ENCODE measurements at regions not wholly inside any gene's neighbourhood (a gene's known extent, or its start where the extent isn't known, plus 50 kb on each side); places are given as distances from the start of the nearest gene placed in this dataset.

DNA sequence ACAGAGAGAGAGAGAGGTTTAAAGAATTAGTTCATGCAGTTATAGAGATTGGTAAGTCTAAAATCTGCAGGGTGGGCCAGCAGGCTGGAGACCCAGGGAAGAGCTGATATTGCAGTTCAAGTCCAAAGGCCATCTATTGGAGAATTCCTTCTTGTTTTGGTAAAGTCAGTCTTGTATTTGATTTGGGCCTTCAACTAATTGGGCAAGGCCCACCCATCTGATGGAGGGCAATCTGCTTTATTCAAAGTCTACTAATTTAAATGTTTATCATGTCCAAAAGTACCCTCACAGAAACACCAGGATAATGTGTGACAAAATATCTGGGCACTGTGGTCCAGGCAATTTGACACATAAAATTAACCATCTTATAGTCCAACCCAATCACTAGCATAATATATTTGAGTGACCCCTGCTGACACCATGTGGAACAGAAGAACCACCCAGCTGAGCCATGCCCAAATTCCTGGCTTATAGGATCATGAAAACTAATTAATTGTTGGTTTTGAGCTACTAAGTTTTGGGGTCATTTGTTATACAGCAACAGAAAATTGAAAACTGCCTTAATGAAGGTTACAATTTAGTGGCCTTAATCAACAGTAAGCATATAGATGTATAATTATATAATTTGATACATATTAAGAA lies 109.1 kb upstream of the PLXNC1 start:
- Histone ChIP-seq H3K9ac (ENCODE audit: low read length) (no peak overlapping the region), H3K23ac (ENCODE audit: low read length) (no peak overlapping the region), H3K18ac (ENCODE audit: low read length) (no peak overlapping the region), H2AK5ac (ENCODE audit: low read length) (no peak overlapping the region), H2AFZ (ENCODE audit: insufficient read depth, low read length, poor library complexity) (no peak overlapping the region), H4K91ac (ENCODE audit: low read depth, low read length) (no peak overlapping the region), H4K12ac (ENCODE audit: low read depth, low read length) (no peak overlapping the region), H3K14ac (ENCODE audit: low read length) (no peak overlapping the region), H3K79me2 (ENCODE audit: control insufficient read depth, insufficient read depth, low read length, poor library complexity) (no peaks in the 10 kb centered on the region), H3K9me3 (ENCODE audit: insufficient read depth, low read depth, low read length) (no peaks in the 10 kb centered on the region), H3K79me1 (ENCODE audit: low read length) (no peaks in the 10 kb centered on the region), H4K8ac (ENCODE audit: low read depth, low read length) (no peak overlapping the region), H3K4me2 (ENCODE audit: low read length) (no peak overlapping the region), H3K4me1 (ENCODE audit: control insufficient read depth in 1 of 2, insufficient read depth in 2 of 2, low read length in 2 of 2) (no peaks in the 10 kb centered on the region), H3K27me3 (ENCODE audit: insufficient read depth, low read length) (no peaks in the 10 kb centered on the region), H2BK5ac (ENCODE audit: low read depth, low read length, poor library complexity) (no peak overlapping the region), H3K4ac (ENCODE audit: low read depth, low read length) (no peak overlapping the region), H3K27ac (ENCODE audit: low read depth, low read length) (no peak overlapping the region), H3K36me3 (ENCODE audit: control insufficient read depth in 1 of 2, insufficient read depth in 2 of 2, low read length in 2 of 2) (no peaks in the 10 kb centered on the region), H2BK120ac (ENCODE audit: insufficient read depth, low read length, poor library complexity) (no peak overlapping the region), H2BK12ac (ENCODE audit: low read length) (no peak overlapping the region), H3K4me3 (ENCODE audit: low read depth, low read length) (no peak overlapping the region)
- no peak for DNase-seq

- no peak overlapping the region for H4K91ac ChIP-seq (ENCODE audit: low read depth, low read length)
- H2BK5ac ChIP-seq (ENCODE audit: low read depth, low read length, poor library complexity), result no peak overlapping the region
- no CpG with 5 or more reads among the region's 5 CpGs for WGBS (ENCODE audit: extremely low coverage, insufficient coverage, insufficient read length)
- DNase-seq, result no peak
- H3K27ac ChIP-seq (ENCODE audit: low read depth, low read length), result no peak overlapping the region
- no peak overlapping the region for H2AFZ ChIP-seq (ENCODE audit: insufficient read depth, low read length, poor library complexity)
- no peak overlapping the region for H4K8ac ChIP-seq (ENCODE audit: low read depth, low read length)
- no peaks in the 10 kb centered on the region for H3K27me3 ChIP-seq (ENCODE audit: insufficient read depth, low read length)
- no peak overlapping the region for H2AK5ac ChIP-seq (ENCODE audit: low read length)
- H4K12ac ChIP-seq (ENCODE audit: low read depth, low read length), result no peak overlapping the region
- H3K9ac ChIP-seq (ENCODE audit: low read length), result no peak overlapping the region
- H3K14ac ChIP-seq (ENCODE audit: low read length), result no peak overlapping the region
- H2BK120ac ChIP-seq (ENCODE audit: insufficient read depth, low read length, poor library complexity), result no peak overlapping the region
- H3K9me3 ChIP-seq (ENCODE audit: insufficient read depth, low read depth, low read length), result no peaks in the 10 kb centered on the region
- no peak overlapping the region for H3K23ac ChIP-seq (ENCODE audit: low read length)
- H3K4me2 ChIP-seq (ENCODE audit: low read length), result no peak overlapping the region
- H3K4me3 ChIP-seq (ENCODE audit: low read depth, low read length), result no peak overlapping the region
- no peaks in the 10 kb centered on the region for H3K36me3 ChIP-seq (ENCODE audit: control insufficient read depth in 1 of 2, insufficient read depth in 2 of 2, low read length in 2 of 2)
- no peak overlapping the region for H2BK12ac ChIP-seq (ENCODE audit: low read length)
- no peaks in the 10 kb centered on the region for H3K4me1 ChIP-seq (ENCODE audit: control insufficient read depth in 1 of 2, insufficient read depth in 2 of 2, low read length in 2 of 2)
- no peak overlapping the region for H3K4ac ChIP-seq (ENCODE audit: low read depth, low read length)
- H3K79me1 ChIP-seq (ENCODE audit: low read length), result no peaks in the 10 kb centered on the region
- H3K79me2 ChIP-seq (ENCODE audit: control insufficient read depth, insufficient read depth, low read length, poor library complexity), result no peaks in the 10 kb centered on the region
- H3K18ac ChIP-seq (ENCODE audit: low read length), result no peak overlapping the region
These were observed 108.5 kb upstream of the PLXNC1 start for GRCh38 chr12:94039914-94040313.

DNA sequence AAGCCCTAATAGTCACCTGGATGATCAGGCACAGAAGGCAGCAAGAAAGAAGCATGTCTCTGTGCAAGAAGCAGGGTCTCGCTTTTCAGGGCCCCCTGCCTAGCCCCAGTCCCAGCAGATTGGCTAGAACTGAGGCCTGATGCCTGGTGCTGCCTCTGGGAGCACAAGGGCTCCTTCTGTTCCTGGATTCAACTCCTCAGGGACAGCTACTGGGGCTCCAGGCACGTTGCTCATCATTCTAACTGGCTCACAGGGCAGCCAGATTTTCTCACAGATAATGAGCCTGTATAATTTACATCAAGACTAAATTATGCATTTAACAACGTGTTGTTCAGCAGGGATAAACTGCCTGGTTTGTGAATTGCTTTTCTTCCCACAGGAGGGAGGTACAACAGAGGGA lies 106.5 kb upstream of the PLXNC1 start:
- H3K23ac ChIP-seq (ENCODE audit: low read length), result no peak overlapping the region
- H3K79me1 ChIP-seq (ENCODE audit: low read length), result no peaks in the 10 kb centered on the region
- H3K4me1 ChIP-seq (ENCODE audit: control insufficient read depth in 1 of 2, insufficient read depth in 2 of 2, low read length in 2 of 2), result no peaks in the 10 kb centered on the region
- no peak overlapping the region for H3K4ac ChIP-seq (ENCODE audit: low read depth, low read length)
- H2BK5ac ChIP-seq (ENCODE audit: low read depth, low read length, poor library complexity), result no peak overlapping the region
- no peak overlapping the region for H3K27ac ChIP-seq (ENCODE audit: low read depth, low read length)
- H3K14ac ChIP-seq (ENCODE audit: low read length), result no peak overlapping the region
- H4K8ac ChIP-seq (ENCODE audit: low read depth, low read length), result no peak overlapping the region
- no peak overlapping the region for H3K4me3 ChIP-seq (ENCODE audit: low read depth, low read length)
- no peak overlapping the region for H2BK12ac ChIP-seq (ENCODE audit: low read length)
- H3K27me3 ChIP-seq (ENCODE audit: insufficient read depth, low read length), result no peaks in the 10 kb centered on the region
- H3K9me3 ChIP-seq (ENCODE audit: insufficient read depth, low read depth, low read length), result no peaks in the 10 kb centered on the region
- no peak overlapping the region for H2AFZ ChIP-seq (ENCODE audit: insufficient read depth, low read length, poor library complexity)
- no peak overlapping the region for H3K9ac ChIP-seq (ENCODE audit: low read length)
- H4K12ac ChIP-seq (ENCODE audit: low read depth, low read length), result no peak overlapping the region
- no peaks in the 10 kb centered on the region for H3K36me3 ChIP-seq (ENCODE audit: control insufficient read depth in 1 of 2, insufficient read depth in 2 of 2, low read length in 2 of 2)
- no peak overlapping the region for H4K91ac ChIP-seq (ENCODE audit: low read depth, low read length)
- no peak overlapping the region for H3K18ac ChIP-seq (ENCODE audit: low read length)
- no peak for DNase-seq
- H2AK5ac ChIP-seq (ENCODE audit: low read length), result no peak overlapping the region
- H3K79me2 ChIP-seq (ENCODE audit: control insufficient read depth, insufficient read depth, low read length, poor library complexity), result no peaks in the 10 kb centered on the region
- no peak overlapping the region for H2BK120ac ChIP-seq (ENCODE audit: insufficient read depth, low read length, poor library complexity)
- no peak overlapping the region for H3K4me2 ChIP-seq (ENCODE audit: low read length)
- no CpG with 5 or more reads among the region's 3 CpGs for WGBS (ENCODE audit: extremely low coverage, insufficient coverage, insufficient read length)

GRCh38 chr12:94042321-94042720 lies 106.1 kb upstream of the PLXNC1 start:
- no peak overlapping the region for H4K12ac ChIP-seq (ENCODE audit: low read depth, low read length)
- H4K91ac ChIP-seq (ENCODE audit: low read depth, low read length), result no peak overlapping the region
- H3K4me2 ChIP-seq (ENCODE audit: low read length), result no peak overlapping the region
- no peak overlapping the region for H3K4ac ChIP-seq (ENCODE audit: low read depth, low read length)
- no peaks in the 10 kb centered on the region for H3K27me3 ChIP-seq (ENCODE audit: insufficient read depth, low read length)
- H2BK12ac ChIP-seq (ENCODE audit: low read length), result no peak overlapping the region
- no peak overlapping the region for H3K4me3 ChIP-seq (ENCODE audit: low read depth, low read length)
- no peak overlapping the region for H3K27ac ChIP-seq (ENCODE audit: low read depth, low read length)
- H3K23ac ChIP-seq (ENCODE audit: low read length), result no peak overlapping the region
- WGBS (ENCODE audit: extremely low coverage, insufficient coverage, insufficient read length), result no CpG with 5 or more reads among the region's 4 CpGs
- H3K79me1 ChIP-seq (ENCODE audit: low read length), result no peaks in the 10 kb centered on the region
- no peaks in the 10 kb centered on the region for H3K36me3 ChIP-seq (ENCODE audit: control insufficient read depth in 1 of 2, insufficient read depth in 2 of 2, low read length in 2 of 2)
- no peak overlapping the region for H2AK5ac ChIP-seq (ENCODE audit: low read length)
- no peak overlapping the region for H4K8ac ChIP-seq (ENCODE audit: low read depth, low read length)
- no peak for DNase-seq
- no peak overlapping the region for H2BK120ac ChIP-seq (ENCODE audit: insufficient read depth, low read length, poor library complexity)
- no peak overlapping the region for H2AFZ ChIP-seq (ENCODE audit: insufficient read depth, low read length, poor library complexity)
- no peaks in the 10 kb centered on the region for H3K79me2 ChIP-seq (ENCODE audit: control insufficient read depth, insufficient read depth, low read length, poor library complexity)
- H3K9ac ChIP-seq (ENCODE audit: low read length), result no peak overlapping the region
- no peak overlapping the region for H3K18ac ChIP-seq (ENCODE audit: low read length)
- no peak overlapping the region for H3K14ac ChIP-seq (ENCODE audit: low read length)
- H2BK5ac ChIP-seq (ENCODE audit: low read depth, low read length, poor library complexity), result no peak overlapping the region
- no peaks in the 10 kb centered on the region for H3K4me1 ChIP-seq (ENCODE audit: control insufficient read depth in 1 of 2, insufficient read depth in 2 of 2, low read length in 2 of 2)
- H3K9me3 ChIP-seq (ENCODE audit: insufficient read depth, low read depth, low read length), result no peaks in the 10 kb centered on the region
